ENCODE measurements at regions not wholly inside any gene's neighbourhood (a gene's known extent, or its start where the extent isn't known, plus 50 kb on each side); places are given as distances from the start of the nearest gene placed in this dataset.

- DNase-seq (ENCODE audit: low spot score): no peak
Measured at GRCh38 chr11:16430674-16431073, 74.3 kb upstream of the SOX6 start.

- no peak for DNase-seq (ENCODE audit: low spot score)
Measured at GRCh38 chr11:16421826-16422225, 65.5 kb upstream of the SOX6 start.

- no peak for DNase-seq (ENCODE audit: low spot score)
Measured at GRCh38 chr11:16418428-16419097, 62.2 kb upstream of the SOX6 start.

GRCh38 chr11:16412525-16413172, 56.3 kb upstream of the SOX6 start:
- no peak for DNase-seq (ENCODE audit: low spot score)

- DNase-seq (ENCODE audit: low spot score): no peak
Measured at GRCh38 chr11:16410479-16410878, 54.1 kb upstream of the SOX6 start.

GRCh38 chr11:16408619-16409018, 52.3 kb upstream of the SOX6 start:
- no peak for DNase-seq (ENCODE audit: low spot score)

GRCh38 chr11:16406226-16406625, 49.9 kb upstream of the SOX6 start:
- DNase-seq (ENCODE audit: low spot score): no peak
